ENCODE measurements at regions not wholly inside any gene's neighbourhood (a gene's known extent, or its start where the extent isn't known, plus 50 kb on each side); places are given as distances from the start of the nearest gene placed in this dataset.

- no peak for TF ChIP-seq TFDP2 (CRISPR knock-in tag; IDR thresholded peaks at IDR 0.05)
- no peak for TF ChIP-seq HNF4G (IDR thresholded peaks at IDR 0.05; ENCODE audit: borderline replicate concordance, low read depth, low read length)
- no peak for TF ChIP-seq HNF4G (CRISPR knock-in tag; IDR thresholded peaks at IDR 0.05; ENCODE audit: borderline replicate concordance, low read depth)
- TF ChIP-seq MTA3 (CRISPR knock-in tag; IDR thresholded peaks at IDR 0.05) = no peak
- TF ChIP-seq SNAPC2 (CRISPR knock-in tag; IDR thresholded peaks at IDR 0.05) = no peak
- TF ChIP-seq FOSL1 (CRISPR knock-in tag; IDR thresholded peaks at IDR 0.05; ENCODE audit: borderline replicate concordance) = peak; percentile 62; the same call in 1 of the 2 replicates
- TF ChIP-seq HMGA1 (CRISPR knock-in tag; conservative IDR thresholded peaks at IDR 0.05) = no peak
- no peak for TF ChIP-seq GMEB1 (CRISPR knock-in tag; IDR thresholded peaks at IDR 0.05; ENCODE audit: borderline replicate concordance)
- no peak for TF ChIP-seq ZNF281 (CRISPR knock-in tag; IDR thresholded peaks at IDR 0.05; ENCODE audit: borderline replicate concordance)
- no peak for TF ChIP-seq FOXA1 (IDR thresholded peaks at IDR 0.05)
- no peak for TF ChIP-seq FOXA1 (CRISPR knock-in tag; IDR thresholded peaks at IDR 0.05)
- no peak for TF ChIP-seq TRIM24 (CRISPR knock-in tag; IDR thresholded peaks at IDR 0.05)
- TF ChIP-seq POLR2G (IDR thresholded peaks at IDR 0.05; ENCODE audit: low read depth, low read length) = no peak
- TF ChIP-seq ZBTB8A (CRISPR knock-in tag; IDR thresholded peaks at IDR 0.05; ENCODE audit: borderline replicate concordance, low read depth) = no peak
- no peak for TF ChIP-seq SIN3B (IDR thresholded peaks at IDR 0.05; ENCODE audit: low read length)
- TF ChIP-seq ZNF788 (CRISPR knock-in tag; IDR thresholded peaks at IDR 0.05; ENCODE audit: borderline replicate concordance) = no peak
- peak; percentile 82 for TF ChIP-seq PATZ1 (CRISPR knock-in tag; IDR thresholded peaks at IDR 0.05)
- no peak for TF ChIP-seq PBX3 (CRISPR knock-in tag; IDR thresholded peaks at IDR 0.05; ENCODE audit: borderline replicate concordance)
Observed at GRCh38 chr10:32139223-32140073, 83.2 kb upstream of the KIF5B start (continued).
